ENCODE measurements at regions not wholly inside any gene's neighbourhood (a gene's known extent, or its start where the extent isn't known, plus 50 kb on each side); places are given as distances from the start of the nearest gene placed in this dataset.

- no peaks in the 10 kb centered on the region for H3F3A ChIP-seq (replicated peaks; ENCODE audit: insufficient read depth)
Observed at GRCh38 chr6:119459207-119459974, 109.8 kb upstream of the MAN1A1 start.

More at GRCh38 chr6:119459207-119459974, 109.8 kb upstream of the MAN1A1 start:
- no peak overlapping the region for H3K27ac ChIP-seq (ENCODE audit: low read depth in 2 of 2, low read length in 1 of 2)
- POLR2A ChIA-PET = no interaction called here
- no peaks in the 10 kb centered on the region for H3K36me3 ChIP-seq (replicated peaks in 1 of 2; ENCODE audit: control insufficient read depth in 1 of 2, insufficient read depth in 2 of 2, low read length in 1 of 2)
- H3K79me2 ChIP-seq (ENCODE audit: insufficient read depth) = no peaks in the 10 kb centered on the region
- no peak for DNase-seq
- no peaks in the 10 kb centered on the region for H3K9me2 ChIP-seq
- no peak overlapping the region for H3K4me3 ChIP-seq (ENCODE audit: low read depth in 2 of 2, low read length in 1 of 2)
- no peak overlapping the region; the same call in 1 of the 2 replicates for H2AFZ ChIP-seq (ENCODE audit: low read depth)
- H3K9me3 ChIP-seq = no peaks in the 10 kb centered on the region
- CTCF ChIA-PET = no interaction called here
- TF ChIP-seq, protein P1, sequence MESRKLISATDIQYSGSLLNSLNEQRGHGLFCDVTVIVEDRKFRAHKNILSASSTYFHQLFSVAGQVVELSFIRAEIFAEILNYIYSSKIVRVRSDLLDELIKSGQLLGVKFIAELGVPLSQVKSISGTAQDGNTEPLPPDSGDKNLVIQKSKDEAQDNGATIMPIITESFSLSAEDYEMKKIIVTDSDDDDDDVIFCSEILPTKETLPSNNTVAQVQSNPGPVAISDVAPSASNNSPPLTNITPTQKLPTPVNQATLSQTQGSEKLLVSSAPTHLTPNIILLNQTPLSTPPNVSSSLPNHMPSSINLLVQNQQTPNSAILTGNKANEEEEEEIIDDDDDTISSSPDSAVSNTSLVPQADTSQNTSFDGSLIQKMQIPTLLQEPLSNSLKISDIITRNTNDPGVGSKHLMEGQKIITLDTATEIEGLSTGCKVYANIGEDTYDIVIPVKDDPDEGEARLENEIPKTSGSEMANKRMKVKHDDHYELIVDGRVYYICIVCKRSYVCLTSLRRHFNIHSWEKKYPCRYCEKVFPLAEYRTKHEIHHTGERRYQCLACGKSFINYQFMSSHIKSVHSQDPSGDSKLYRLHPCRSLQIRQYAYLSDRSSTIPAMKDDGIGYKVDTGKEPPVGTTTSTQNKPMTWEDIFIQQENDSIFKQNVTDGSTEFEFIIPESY (IDR thresholded peaks at IDR 0.05; ENCODE audit: borderline replicate concordance, low read depth) = no peak
- no peak for TF ChIP-seq RAD21 (IDR thresholded peaks at IDR 0.05; ENCODE audit: low read length)
- no peak for TF ChIP-seq YY1 (IDR thresholded peaks at IDR 0.05; ENCODE audit: low read depth)
- no peak for TF ChIP-seq CTCF (IDR thresholded peaks at IDR 0.05)
- no peak for TF ChIP-seq CHD2 (IDR thresholded peaks at IDR 0.05; ENCODE audit: low read length, partially characterized antibody)
- no peak for TF ChIP-seq RXRA (IDR thresholded peaks at IDR 0.05; ENCODE audit: borderline replicate concordance, low read depth)
- no peak for TF ChIP-seq FOSL2 (IDR thresholded peaks at IDR 0.05; ENCODE audit: borderline replicate concordance, low read depth)
- no peak for TF ChIP-seq NFIC (IDR thresholded peaks at IDR 0.05; ENCODE audit: borderline replicate concordance)
- TF ChIP-seq TEAD4 (IDR thresholded peaks at IDR 0.05; ENCODE audit: borderline replicate concordance, insufficient read depth) = no peak
- TF ChIP-seq ELF1 (IDR thresholded peaks at IDR 0.05) = no peak
- no peak for TF ChIP-seq JUND (IDR thresholded peaks at IDR 0.05)
- TF ChIP-seq SMC3 (IDR thresholded peaks at IDR 0.05; ENCODE audit: low read depth, low read length) = no peak
- no peak for TF ChIP-seq RCOR1 (IDR thresholded peaks at IDR 0.05; ENCODE audit: low read length)
- TF ChIP-seq MXI1 (IDR thresholded peaks at IDR 0.05; ENCODE audit: low read depth, low read length) = no peak
- TF ChIP-seq RFX5 (IDR thresholded peaks at IDR 0.05; ENCODE audit: low read length) = no peak
- TF ChIP-seq MEF2A (IDR thresholded peaks at IDR 0.05; ENCODE audit: borderline replicate concordance, low read depth) = no peak
- TF ChIP-seq USF1 (IDR thresholded peaks at IDR 0.05; ENCODE audit: borderline replicate concordance, low read depth) = no peak
- no peak for TF ChIP-seq GATA2 (CRISPR knock-in tag; IDR thresholded peaks at IDR 0.05)
- no peaks in the 10 kb centered on the region for H3K27me3 ChIP-seq (ENCODE audit: insufficient read depth)
- no peaks in the 10 kb centered on the region for H4K20me1 ChIP-seq (ENCODE audit: insufficient read depth)
- WGBS (ENCODE audit: low lambda C conversion rate) = 56% methylated on average over 6 of the region's 6 CpGs
- no peak overlapping the region for H3K4me2 ChIP-seq
- H3K9ac ChIP-seq = no peak overlapping the region
- H3K4me1 ChIP-seq (ENCODE audit: control insufficient read depth in 1 of 2, insufficient read depth in 2 of 2, low read depth in 1 of 2, low read length in 1 of 2) = no peaks in the 10 kb centered on the region
